ENCODE measurements at regions not wholly inside any gene's neighbourhood (a gene's known extent, or its start where the extent isn't known, plus 50 kb on each side); places are given as distances from the start of the nearest gene placed in this dataset.

- Histone ChIP-seq H3K27me3 (replicated peaks; ENCODE audit: insufficient read depth) (peaks cover 2% of the 10 kb centered on the region; the same call in 1 of the 2 replicates), H3K4me1 (ENCODE audit: insufficient read depth) (no peaks in the 10 kb centered on the region), H3K36me3 (ENCODE audit: low read depth) (no peaks in the 10 kb centered on the region), H3K4me2 (ENCODE audit: unreplicated experiment) (no peak overlapping the region), H3K9me3 (ENCODE audit: low read depth) (no peaks in the 10 kb centered on the region), H3K9me2 (ENCODE audit: insufficient read depth) (no peaks in the 10 kb centered on the region), H3F3A (ENCODE audit: insufficient read depth) (no peaks in the 10 kb centered on the region), H3K9ac (no peak overlapping the region), H3K4me3 (no peak overlapping the region), H4K20me1 (ENCODE audit: insufficient read depth) (no peaks in the 10 kb centered on the region), H2AFZ (no peak overlapping the region), H3K79me2 (ENCODE audit: insufficient read depth) (no peaks in the 10 kb centered on the region), H3K27ac (no peak overlapping the region)
- TF ChIP-seq EZH2 (IDR thresholded peaks at IDR 0.05; ENCODE audit: insufficient read depth, poor library complexity, severe bottlenecking) (no peak), EZH2phosphoT487 (IDR thresholded peaks at IDR 0.05; ENCODE audit: insufficient read depth, low read depth) (no peak)
- 0 to 4% methylated on average over 1 of the region's 1 CpG for WGBS, 2 experiments (ENCODE audit: low coverage in 1 of 2, low lambda C conversion rate in 2 of 2, missing lambda C conversion rate in 2 of 2)
- no peak for DNase-seq
- in situ Hi-C loops (cut with MboI), result no loop called here
These were observed 144.9 kb downstream of the C4orf33 start for GRCh38 chr4:129240816-129241215.

DNA sequence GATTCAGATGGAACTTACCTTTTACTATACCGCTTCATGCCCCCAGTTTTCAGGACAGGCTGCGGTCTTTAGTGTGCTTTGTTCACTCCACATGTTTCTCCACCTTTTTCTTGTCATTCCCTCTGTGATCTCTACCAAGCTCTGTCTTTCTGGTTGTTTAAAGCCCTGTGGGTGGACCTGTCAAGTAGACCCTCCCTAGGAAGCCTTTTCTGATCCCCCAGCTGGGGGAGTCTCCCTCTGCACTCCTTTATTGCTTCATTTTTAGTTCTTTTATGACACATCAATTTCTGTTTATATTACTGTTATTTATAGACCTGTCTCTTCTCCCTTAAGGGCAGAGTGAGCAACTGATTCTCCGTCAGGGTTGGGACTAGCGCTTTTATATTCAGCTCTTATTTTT is 150.2 kb downstream of the C4orf33 start:
- H3K4me3 ChIP-seq, result no peak overlapping the region
- no peak for TF ChIP-seq EZH2phosphoT487 (IDR thresholded peaks at IDR 0.05; ENCODE audit: insufficient read depth, low read depth)
- no peak for TF ChIP-seq EZH2 (IDR thresholded peaks at IDR 0.05; ENCODE audit: insufficient read depth, poor library complexity, severe bottlenecking)
- H2AFZ ChIP-seq, result no peak overlapping the region
- H3K36me3 ChIP-seq (ENCODE audit: low read depth), result no peaks in the 10 kb centered on the region
- H4K20me1 ChIP-seq (ENCODE audit: insufficient read depth), result no peaks in the 10 kb centered on the region
- in situ Hi-C loops (cut with MboI), result no loop called here
- no peak for DNase-seq
- no peaks in the 10 kb centered on the region for H3F3A ChIP-seq (ENCODE audit: insufficient read depth)
- no peak overlapping the region for H3K4me2 ChIP-seq (ENCODE audit: unreplicated experiment)
- WGBS, 2 experiments (ENCODE audit: low coverage in 1 of 2, low lambda C conversion rate in 2 of 2, missing lambda C conversion rate in 2 of 2), result 27 to 42% methylated on average over 4 of the region's 4 CpGs
- H3K27ac ChIP-seq, result no peak overlapping the region
- H3K4me1 ChIP-seq (ENCODE audit: insufficient read depth), result no peaks in the 10 kb centered on the region
- no peak overlapping the region for H3K9ac ChIP-seq
- H3K79me2 ChIP-seq (ENCODE audit: insufficient read depth), result no peaks in the 10 kb centered on the region
- no peaks in the 10 kb centered on the region for H3K9me2 ChIP-seq (ENCODE audit: insufficient read depth)
- peaks cover 16% of the 10 kb centered on the region for H3K27me3 ChIP-seq (replicated peaks; ENCODE audit: insufficient read depth)
- H3K9me3 ChIP-seq (ENCODE audit: low read depth), result no peaks in the 10 kb centered on the region

GRCh38 chr4:129246910-129247461 is 151.0 kb downstream of the C4orf33 start:
- no peaks in the 10 kb centered on the region for H3F3A ChIP-seq (ENCODE audit: insufficient read depth)
- H3K4me1 ChIP-seq (ENCODE audit: insufficient read depth), result no peaks in the 10 kb centered on the region
- no peak overlapping the region for H3K4me2 ChIP-seq (ENCODE audit: unreplicated experiment)
- H3K27ac ChIP-seq, result no peak overlapping the region
- H3K9ac ChIP-seq, result no peak overlapping the region
- H3K79me2 ChIP-seq (ENCODE audit: insufficient read depth), result no peaks in the 10 kb centered on the region
- no peaks in the 10 kb centered on the region for H3K9me3 ChIP-seq (ENCODE audit: low read depth)
- H3K27me3 ChIP-seq (replicated peaks; ENCODE audit: insufficient read depth), result peaks cover 16% of the 10 kb centered on the region
- DNase-seq, result no peak
- no peaks in the 10 kb centered on the region for H3K9me2 ChIP-seq (ENCODE audit: insufficient read depth)
- H3K4me3 ChIP-seq, result no peak overlapping the region
- peak overlapping the region; percentile 45; the same call in 1 of the 2 replicates for H2AFZ ChIP-seq
- no peaks in the 10 kb centered on the region for H3K36me3 ChIP-seq (ENCODE audit: low read depth)
- 13 to 16% methylated on average over 15 of the region's 15 CpGs for WGBS, 2 experiments (ENCODE audit: low coverage in 1 of 2, low lambda C conversion rate in 2 of 2, missing lambda C conversion rate in 2 of 2)
- no peaks in the 10 kb centered on the region for H4K20me1 ChIP-seq (ENCODE audit: insufficient read depth)
- in situ Hi-C loops (cut with MboI), result no loop called here
- TF ChIP-seq EZH2phosphoT487 (IDR thresholded peaks at IDR 0.05; ENCODE audit: insufficient read depth, low read depth) (no peak), EZH2 (IDR thresholded peaks at IDR 0.05; ENCODE audit: insufficient read depth, poor library complexity, severe bottlenecking) (no peak)

GRCh38 chr4:129248621-129249020 is 152.7 kb downstream of the C4orf33 start:
- no peak for TF ChIP-seq EZH2phosphoT487 (IDR thresholded peaks at IDR 0.05; ENCODE audit: insufficient read depth, low read depth)
- TF ChIP-seq EZH2 (IDR thresholded peaks at IDR 0.05; ENCODE audit: insufficient read depth, poor library complexity, severe bottlenecking), result no peak
- H3K27me3 ChIP-seq (replicated peaks; ENCODE audit: insufficient read depth), result peaks cover 16% of the 10 kb centered on the region
- WGBS, 2 experiments (ENCODE audit: low coverage in 1 of 2, low lambda C conversion rate in 2 of 2, missing lambda C conversion rate in 2 of 2), result 4 to 5% methylated on average over 1 of the region's 1 CpG

GRCh38 chr4:129254126-129254525 is 158.2 kb downstream of the C4orf33 start:
- no peaks in the 10 kb centered on the region for H3K27me3 ChIP-seq (replicated peaks; ENCODE audit: insufficient read depth)
- no peaks in the 10 kb centered on the region for H3K4me1 ChIP-seq (ENCODE audit: insufficient read depth)
- no peaks in the 10 kb centered on the region for H3K9me3 ChIP-seq (ENCODE audit: low read depth)
- no peak for DNase-seq
- no peak overlapping the region for H2AFZ ChIP-seq
- TF ChIP-seq EZH2phosphoT487 (IDR thresholded peaks at IDR 0.05; ENCODE audit: insufficient read depth, low read depth) (no peak), EZH2 (IDR thresholded peaks at IDR 0.05; ENCODE audit: insufficient read depth, poor library complexity, severe bottlenecking) (no peak)
- H3K4me3 ChIP-seq, result no peak overlapping the region
- no peaks in the 10 kb centered on the region for H4K20me1 ChIP-seq (ENCODE audit: insufficient read depth)
- in situ Hi-C loops (cut with MboI), result no loop called here
- H3K4me2 ChIP-seq (ENCODE audit: unreplicated experiment), result no peak overlapping the region
- H3K9ac ChIP-seq, result no peak overlapping the region
- H3K9me2 ChIP-seq (ENCODE audit: insufficient read depth), result no peaks in the 10 kb centered on the region
- no peaks in the 10 kb centered on the region for H3K36me3 ChIP-seq (ENCODE audit: low read depth)
- no peak overlapping the region for H3K27ac ChIP-seq
- H3F3A ChIP-seq (ENCODE audit: insufficient read depth), result no peaks in the 10 kb centered on the region
- no peaks in the 10 kb centered on the region for H3K79me2 ChIP-seq (ENCODE audit: insufficient read depth)

More at GRCh38 chr4:129248621-129249020, 152.7 kb downstream of the C4orf33 start:
- no peaks in the 10 kb centered on the region for H3F3A ChIP-seq (ENCODE audit: insufficient read depth)
- H3K4me2 ChIP-seq (ENCODE audit: unreplicated experiment), result no peak overlapping the region
- no peaks in the 10 kb centered on the region for H3K9me3 ChIP-seq (ENCODE audit: low read depth)
- no peak overlapping the region for H3K4me3 ChIP-seq
- no peaks in the 10 kb centered on the region for H3K36me3 ChIP-seq (ENCODE audit: low read depth)
- H3K9me2 ChIP-seq (ENCODE audit: insufficient read depth), result no peaks in the 10 kb centered on the region
- H4K20me1 ChIP-seq (ENCODE audit: insufficient read depth), result no peaks in the 10 kb centered on the region
- no peak overlapping the region for H3K27ac ChIP-seq
- no peak overlapping the region for H3K9ac ChIP-seq
- no peak for DNase-seq
- H3K4me1 ChIP-seq (ENCODE audit: insufficient read depth), result no peaks in the 10 kb centered on the region
- H2AFZ ChIP-seq, result no peak overlapping the region
- in situ Hi-C loops (cut with MboI), result no loop called here
- no peaks in the 10 kb centered on the region for H3K79me2 ChIP-seq (ENCODE audit: insufficient read depth)

All from GM23248 (cell line).